ENCODE measurements at regions not wholly inside any gene's neighbourhood (a gene's known extent, or its start where the extent isn't known, plus 50 kb on each side); places are given as distances from the start of the nearest gene placed in this dataset.
"Not testable (repeated sequence)": the region's sequence is repeated elsewhere in the genome, so short reads cannot be mapped to it uniquely, and the experiment has no call there.

DNA sequence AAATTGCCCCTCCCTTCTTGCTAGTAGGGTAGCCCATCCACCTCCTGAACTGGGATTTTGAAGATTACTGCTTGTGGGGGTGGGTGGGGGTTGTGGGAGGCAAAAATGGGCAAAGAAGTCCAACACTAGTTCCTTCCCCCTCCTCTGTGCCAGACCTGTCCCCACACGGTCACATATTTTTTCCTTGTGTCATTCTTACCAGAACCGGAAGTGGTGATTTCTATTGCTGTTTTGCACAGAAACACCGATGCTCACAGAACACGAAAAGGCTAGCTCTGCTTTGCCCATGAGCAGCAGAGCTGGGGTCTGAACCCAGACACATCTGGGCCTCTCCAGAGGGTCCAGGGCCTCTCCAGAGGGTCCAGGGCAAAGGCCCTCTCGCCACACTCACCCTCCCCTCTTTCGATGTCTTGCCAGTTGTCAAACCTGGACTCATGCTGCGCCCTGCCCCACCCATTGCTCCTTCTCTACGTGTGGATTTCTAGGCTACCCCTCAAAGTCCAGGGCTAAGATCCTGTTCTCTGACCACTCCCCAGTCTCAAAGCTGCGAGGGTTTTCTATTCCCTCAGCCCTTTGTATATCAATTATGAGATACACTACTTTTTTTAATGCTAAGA is 264.4 kb upstream of the MSX2 start:
- Histone ChIP-seq H3K9ac (ENCODE audit: low read depth, low read length, poor library complexity, severe bottlenecking) (no peak overlapping the region), H4K20me1 (ENCODE audit: insufficient read depth, low read length, poor library complexity, severe bottlenecking) (no peaks in the 10 kb centered on the region), H3K4me2 (ENCODE audit: low read depth, low read length, poor library complexity, severe bottlenecking) (no peak overlapping the region), H3K79me2 (ENCODE audit: insufficient read depth, low read length) (no peaks in the 10 kb centered on the region), H3K4me1 (ENCODE audit: insufficient read depth, low read length, poor library complexity, severe bottlenecking) (peaks cover 7% of the 10 kb centered on the region), H3K36me3 (ENCODE audit: insufficient read depth, low read length) (no peaks in the 10 kb centered on the region), H3K27me3 (ENCODE audit: insufficient read depth, low read length, poor library complexity, severe bottlenecking) (no peaks in the 10 kb centered on the region), H3F3A (ENCODE audit: low read depth) (peaks cover 3% of the 10 kb centered on the region; the same call in 1 of the 2 replicates), H2AFZ (ENCODE audit: low read length) (no peak overlapping the region), H3K4me3 (ENCODE audit: low read length, poor library complexity, severe bottlenecking) (no peak overlapping the region), H3K9me2 (replicated peaks; ENCODE audit: low read depth, low read length) (no peaks in the 10 kb centered on the region), H3K9me3 (ENCODE audit: insufficient read depth, low read depth, low read length) (no peaks in the 10 kb centered on the region)
- TF ChIP-seq EZH2phosphoT487 (IDR thresholded peaks at IDR 0.05; ENCODE audit: borderline replicate concordance), result no peak
- TF ChIP-seq, protein P1, sequence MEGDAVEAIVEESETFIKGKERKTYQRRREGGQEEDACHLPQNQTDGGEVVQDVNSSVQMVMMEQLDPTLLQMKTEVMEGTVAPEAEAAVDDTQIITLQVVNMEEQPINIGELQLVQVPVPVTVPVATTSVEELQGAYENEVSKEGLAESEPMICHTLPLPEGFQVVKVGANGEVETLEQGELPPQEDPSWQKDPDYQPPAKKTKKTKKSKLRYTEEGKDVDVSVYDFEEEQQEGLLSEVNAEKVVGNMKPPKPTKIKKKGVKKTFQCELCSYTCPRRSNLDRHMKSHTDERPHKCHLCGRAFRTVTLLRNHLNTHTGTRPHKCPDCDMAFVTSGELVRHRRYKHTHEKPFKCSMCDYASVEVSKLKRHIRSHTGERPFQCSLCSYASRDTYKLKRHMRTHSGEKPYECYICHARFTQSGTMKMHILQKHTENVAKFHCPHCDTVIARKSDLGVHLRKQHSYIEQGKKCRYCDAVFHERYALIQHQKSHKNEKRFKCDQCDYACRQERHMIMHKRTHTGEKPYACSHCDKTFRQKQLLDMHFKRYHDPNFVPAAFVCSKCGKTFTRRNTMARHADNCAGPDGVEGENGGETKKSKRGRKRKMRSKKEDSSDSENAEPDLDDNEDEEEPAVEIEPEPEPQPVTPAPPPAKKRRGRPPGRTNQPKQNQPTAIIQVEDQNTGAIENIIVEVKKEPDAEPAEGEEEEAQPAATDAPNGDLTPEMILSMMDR (conservative IDR thresholded peaks at IDR 0.05; ENCODE audit: low read length), result no peak

DNA sequence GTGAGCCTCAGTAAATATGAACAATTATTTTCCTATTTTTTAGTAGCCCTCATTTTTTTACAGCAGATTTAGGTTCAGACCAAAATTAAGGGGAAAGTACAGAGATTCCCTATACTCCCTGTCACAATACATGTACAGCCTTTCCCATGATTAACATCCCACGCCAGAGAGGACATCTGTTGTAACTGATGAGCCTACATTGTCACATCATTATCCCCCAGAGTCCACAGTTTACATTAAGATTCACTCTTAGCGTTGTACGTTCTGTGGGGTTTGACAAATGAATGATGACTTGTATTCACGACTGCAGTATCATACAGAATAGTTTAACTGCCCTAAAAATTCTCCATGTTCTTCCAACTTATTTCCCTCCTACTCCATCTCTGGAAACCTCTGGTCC is 262.3 kb upstream of the MSX2 start:
- no peak overlapping the region for H3K4me2 ChIP-seq (ENCODE audit: low read depth, low read length, poor library complexity, severe bottlenecking)
- no peak for TF ChIP-seq EZH2phosphoT487 (IDR thresholded peaks at IDR 0.05; ENCODE audit: borderline replicate concordance)
- TF ChIP-seq, protein P1 (conservative IDR thresholded peaks at IDR 0.05; ENCODE audit: low read length), result no peak
- no peak overlapping the region for H3K9ac ChIP-seq (ENCODE audit: low read depth, low read length, poor library complexity, severe bottlenecking)
- no peaks in the 10 kb centered on the region for H3K9me3 ChIP-seq (ENCODE audit: insufficient read depth, low read depth, low read length)
- no peaks in the 10 kb centered on the region for H4K20me1 ChIP-seq (ENCODE audit: insufficient read depth, low read length, poor library complexity, severe bottlenecking)
- H3K9me2 ChIP-seq (replicated peaks; ENCODE audit: low read depth, low read length), result no peaks in the 10 kb centered on the region
- H3K27me3 ChIP-seq (ENCODE audit: insufficient read depth, low read length, poor library complexity, severe bottlenecking), result no peaks in the 10 kb centered on the region
- H2AFZ ChIP-seq (ENCODE audit: low read length), result no peak overlapping the region
- H3K4me3 ChIP-seq (ENCODE audit: low read length, poor library complexity, severe bottlenecking), result no peak overlapping the region
- no peaks in the 10 kb centered on the region for H3K36me3 ChIP-seq (ENCODE audit: insufficient read depth, low read length)
- no peaks in the 10 kb centered on the region for H3F3A ChIP-seq (ENCODE audit: low read depth)
- no peaks in the 10 kb centered on the region for H3K4me1 ChIP-seq (ENCODE audit: insufficient read depth, low read length, poor library complexity, severe bottlenecking)
- H3K79me2 ChIP-seq (ENCODE audit: insufficient read depth, low read length), result no peaks in the 10 kb centered on the region

DNA sequence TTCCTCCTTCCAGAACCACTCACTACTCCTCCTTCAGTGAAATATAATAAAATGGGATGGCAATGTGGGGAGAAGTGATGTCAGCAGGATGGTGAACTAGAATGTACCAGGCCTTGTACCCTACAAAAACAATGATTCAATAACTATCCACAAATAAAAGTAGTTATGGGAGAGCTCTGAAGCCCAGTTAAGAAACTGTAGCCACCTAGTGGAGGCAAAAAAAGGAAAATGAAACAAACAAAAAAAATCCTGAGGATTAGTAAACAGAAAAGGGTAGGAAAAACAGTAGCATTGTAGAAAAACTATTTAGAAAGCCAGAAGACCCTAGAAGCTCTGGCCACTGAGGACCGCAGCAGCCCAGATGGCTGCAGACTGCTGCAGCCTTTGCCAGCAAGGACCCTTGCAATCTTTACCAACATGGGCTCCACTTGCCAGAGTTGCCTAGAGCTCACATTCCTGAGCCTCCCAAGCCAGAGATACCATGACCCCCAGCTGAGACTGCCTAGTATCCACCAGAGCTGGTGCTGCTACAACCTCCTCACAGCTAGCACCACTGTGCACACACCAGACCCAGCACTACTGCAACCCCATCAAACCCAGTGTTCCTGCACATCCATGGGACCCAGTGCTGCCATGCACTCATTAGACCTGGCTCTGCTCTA is 259.7 kb upstream of the MSX2 start:
- no peak overlapping the region for H2AFZ ChIP-seq (ENCODE audit: low read length)
- TF ChIP-seq, protein P1 (conservative IDR thresholded peaks at IDR 0.05; ENCODE audit: low read length), result peak; percentile 46
- no peak for TF ChIP-seq EZH2phosphoT487 (IDR thresholded peaks at IDR 0.05; ENCODE audit: borderline replicate concordance)
- H3K27me3 ChIP-seq (ENCODE audit: insufficient read depth, low read length, poor library complexity, severe bottlenecking), result no peaks in the 10 kb centered on the region
- H3K9ac ChIP-seq (ENCODE audit: low read depth, low read length, poor library complexity, severe bottlenecking), result no peak overlapping the region
- no peaks in the 10 kb centered on the region for H3K9me3 ChIP-seq (ENCODE audit: insufficient read depth, low read depth, low read length)
- no peaks in the 10 kb centered on the region for H3F3A ChIP-seq (ENCODE audit: low read depth)
- no peaks in the 10 kb centered on the region for H3K79me2 ChIP-seq (ENCODE audit: insufficient read depth, low read length)
- H3K4me2 ChIP-seq (ENCODE audit: low read depth, low read length, poor library complexity, severe bottlenecking), result no peak overlapping the region
- no peaks in the 10 kb centered on the region for H3K9me2 ChIP-seq (replicated peaks; ENCODE audit: low read depth, low read length)
- H4K20me1 ChIP-seq (ENCODE audit: insufficient read depth, low read length, poor library complexity, severe bottlenecking), result no peaks in the 10 kb centered on the region
- no peaks in the 10 kb centered on the region for H3K36me3 ChIP-seq (ENCODE audit: insufficient read depth, low read length)
- H3K4me1 ChIP-seq (ENCODE audit: insufficient read depth, low read length, poor library complexity, severe bottlenecking), result no peaks in the 10 kb centered on the region
- H3K4me3 ChIP-seq (ENCODE audit: low read length, poor library complexity, severe bottlenecking), result no peak overlapping the region

DNA sequence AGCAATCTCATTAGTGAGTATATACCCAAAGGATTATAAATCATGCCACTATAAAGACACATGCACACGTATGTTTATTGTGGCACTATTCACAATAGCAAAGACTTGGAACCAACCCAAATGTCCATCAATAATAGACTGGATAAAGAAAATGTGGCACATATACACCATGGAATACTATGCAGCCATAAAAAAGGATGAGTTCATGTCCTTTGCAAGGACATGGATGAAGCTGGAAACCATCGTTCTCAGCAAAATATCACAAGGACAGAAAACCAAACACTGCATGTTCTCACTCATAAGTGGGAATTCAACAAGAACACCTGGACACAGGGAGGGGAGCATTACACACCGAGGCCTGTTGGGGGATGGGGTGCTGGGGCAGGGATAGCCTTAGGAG is 252.9 kb upstream of the MSX2 start:
- not testable (repeated sequence) for H3F3A ChIP-seq (ENCODE audit: low read depth); H3K4me1 ChIP-seq (ENCODE audit: insufficient read depth, low read length, poor library complexity, severe bottlenecking); H4K20me1 ChIP-seq (ENCODE audit: insufficient read depth, low read length, poor library complexity, severe bottlenecking); H3K4me2 ChIP-seq (ENCODE audit: low read depth, low read length, poor library complexity, severe bottlenecking); H3K9ac ChIP-seq (ENCODE audit: low read depth, low read length, poor library complexity, severe bottlenecking); H3K79me2 ChIP-seq (ENCODE audit: insufficient read depth, low read length); H3K27me3 ChIP-seq (ENCODE audit: insufficient read depth, low read length, poor library complexity, severe bottlenecking); H3K9me2 ChIP-seq (replicated peaks; ENCODE audit: low read depth, low read length); H3K4me3 ChIP-seq (ENCODE audit: low read length, poor library complexity, severe bottlenecking); H2AFZ ChIP-seq (ENCODE audit: low read length); H3K36me3 ChIP-seq (ENCODE audit: insufficient read depth, low read length); H3K9me3 ChIP-seq (ENCODE audit: insufficient read depth, low read depth, low read length)

Data from Loucy (cell line).